Liver (tissue), 8 donors: ENCODE measurements at regions not wholly inside any gene's neighbourhood (a gene's known extent, or its start where the extent isn't known, plus 50 kb on each side); places are given as distances from the start of the nearest gene placed in this dataset.

Experiments
- DNase-seq: peaks from one replicate; pipeline ENCODE4 v3.0.0-alpha.2; 2017; ENCODE audit warnings: low spot score
- H3K27ac ChIP-seq, 2 donors: one replicate each; pipeline ENCODE4 v1.7.0; 2013; ENCODE audit warnings: inconsistent platforms in 2 of 2, low read length in 2 of 2, control low read depth in 1 of 2, low read depth in 1 of 2, mild to moderate bottlenecking in 1 of 2
- H3K27me3 ChIP-seq, 4 donors: one replicate each; pipeline versions ENCODE4 v1.6.1 to v1.7.0; 2013; ENCODE audit warnings: low read length in 3 of 4, inconsistent platforms in 1 of 4, mild to moderate bottlenecking in 1 of 4, moderate library complexity in 1 of 4; ENCODE audit not compliant: control insufficient read depth in 4 of 4, insufficient read depth in 4 of 4
- H3K36me3 ChIP-seq, 4 donors: one replicate each; pipeline versions ENCODE4 v1.6.1 to v1.7.0; 2013; ENCODE audit warnings: low read length in 3 of 4, mild to moderate bottlenecking in 3 of 4, low read depth in 1 of 4, moderate library complexity in 1 of 4; ENCODE audit not compliant: control insufficient read depth in 4 of 4, insufficient read depth in 3 of 4
- H3K4me1 ChIP-seq, 4 donors: one replicate each; pipeline versions ENCODE4 v1.6.1 to v1.7.0; 2013; ENCODE audit warnings: low read length in 3 of 4, mild to moderate bottlenecking in 3 of 4, moderate library complexity in 1 of 4; ENCODE audit not compliant: control insufficient read depth in 4 of 4, insufficient read depth in 4 of 4
- H3K4me3 ChIP-seq, 3 donors: one replicate each; pipeline versions ENCODE4 v1.6.1 to v1.7.0; 2013; ENCODE audit warnings: low read length in 3 of 3, control low read depth in 1 of 3, low read depth in 1 of 3, mild to moderate bottlenecking in 1 of 3
- H3K9ac ChIP-seq, 2 donors: one replicate each; pipeline ENCODE4 v1.7.0; 2013; ENCODE audit warnings: low read length in 2 of 2, mild to moderate bottlenecking in 2 of 2, moderate library complexity in 2 of 2, control low read depth in 1 of 2, low read depth in 1 of 2
- H3K9me3 ChIP-seq, 4 donors: one replicate each; pipeline versions ENCODE4 v1.6.1 to v1.7.0; 2013; ENCODE audit warnings: low read length in 3 of 4; ENCODE audit not compliant: control insufficient read depth in 4 of 4
- EGR1 ChIP-seq, 2 donors: IDR thresholded peaks; 2 replicates each; pipeline ENCODE4 v1.6.1; 2016 to 2018; ENCODE audit warnings: antibody characterized with exemption in 2 of 2, low read depth in 2 of 2
- FOXA2 ChIP-seq: IDR thresholded peaks from 2 replicates; pipeline ENCODE4 v1.6.1; 2016; ENCODE audit warnings: antibody characterized with exemption
- GABPA ChIP-seq, 2 donors: IDR thresholded peaks in 1 of 2; conservative IDR thresholded peaks in 1 of 2; 2 replicates each; pipeline ENCODE4 v1.6.1; 2016; ENCODE audit warnings: antibody characterized with exemption in 2 of 2, mild to moderate bottlenecking in 1 of 2, moderate library complexity in 1 of 2
- HNF4A ChIP-seq, 2 donors: conservative IDR thresholded peaks; 2 replicates each; pipeline ENCODE4 v1.6.1; 2016; ENCODE audit warnings: antibody characterized with exemption in 2 of 2, mild to moderate bottlenecking in 2 of 2
- HNF4G ChIP-seq: IDR thresholded peaks from 2 replicates; pipeline ENCODE4 v1.6.1; 2016; ENCODE audit warnings: antibody characterized with exemption
- JUND ChIP-seq, 2 donors: IDR thresholded peaks; 2 replicates each; pipeline ENCODE4 v1.6.1; 2016; ENCODE audit warnings: antibody characterized with exemption in 2 of 2
- NR2F2 ChIP-seq: IDR thresholded peaks from 2 replicates; pipeline ENCODE4 v1.6.1; 2016; ENCODE audit warnings: antibody characterized with exemption
- RXRA ChIP-seq, 2 donors: IDR thresholded peaks; 2 replicates each; pipeline ENCODE4 v1.6.1; 2017 to 2018; ENCODE audit warnings: antibody characterized with exemption in 2 of 2, mild to moderate bottlenecking in 1 of 2
- SP1 ChIP-seq: IDR thresholded peaks from 2 replicates; pipeline ENCODE4 v1.6.1; 2018; ENCODE audit warnings: antibody characterized with exemption, mild to moderate bottlenecking
- TAF1 ChIP-seq: conservative IDR thresholded peaks from 2 replicates; pipeline ENCODE4 v1.6.1; 2016; ENCODE audit warnings: antibody characterized with exemption, mild to moderate bottlenecking
- YY1 ChIP-seq: IDR thresholded peaks from 2 replicates; pipeline ENCODE4 v1.6.1; 2016; ENCODE audit warnings: antibody characterized with exemption, mild to moderate bottlenecking
- WGBS: extraction: QIAGEN DNeasy Blood & Tissue Kit; methylation state at CpG from one replicate; pipeline ENCODE4 v1.1.7; 2013; 5-methylcytosine and 5-hydroxymethylcytosine counted together
- TF ChIP-seq, protein P1 (sequence below): fragments of 150-350 bp; IDR thresholded peaks from 2 replicates; pipeline ENCODE4 v1.5.1; 2017; ENCODE audit warnings: improper control_type of control experiment, low read depth, low read length; ENCODE audit not compliant: missing input control
- TF ChIP-seq, protein P2 (sequence below): IDR thresholded peaks from 2 replicates; pipeline ENCODE4 v1.6.1; 2016; ENCODE audit warnings: antibody characterized with exemption
- TF ChIP-seq, protein P3 (sequence below): IDR thresholded peaks from 2 replicates; pipeline ENCODE4 v1.6.1; 2016; ENCODE audit warnings: antibody characterized with exemption
- TF ChIP-seq, protein P4 (sequence below): IDR thresholded peaks from 2 replicates; pipeline ENCODE4 v1.6.1; 2016; ENCODE audit warnings: antibody characterized with exemption, mild to moderate bottlenecking
- TF ChIP-seq, protein P5 (sequence below): IDR thresholded peaks from 2 replicates; pipeline ENCODE4 v1.6.1; 2016; ENCODE audit warnings: antibody characterized with exemption
- donor health status: healthy.
- donor health status: healthy.
- donor health status: healthy.
- donor health status: healthy.
- donor health status: healthy.

DNA sequence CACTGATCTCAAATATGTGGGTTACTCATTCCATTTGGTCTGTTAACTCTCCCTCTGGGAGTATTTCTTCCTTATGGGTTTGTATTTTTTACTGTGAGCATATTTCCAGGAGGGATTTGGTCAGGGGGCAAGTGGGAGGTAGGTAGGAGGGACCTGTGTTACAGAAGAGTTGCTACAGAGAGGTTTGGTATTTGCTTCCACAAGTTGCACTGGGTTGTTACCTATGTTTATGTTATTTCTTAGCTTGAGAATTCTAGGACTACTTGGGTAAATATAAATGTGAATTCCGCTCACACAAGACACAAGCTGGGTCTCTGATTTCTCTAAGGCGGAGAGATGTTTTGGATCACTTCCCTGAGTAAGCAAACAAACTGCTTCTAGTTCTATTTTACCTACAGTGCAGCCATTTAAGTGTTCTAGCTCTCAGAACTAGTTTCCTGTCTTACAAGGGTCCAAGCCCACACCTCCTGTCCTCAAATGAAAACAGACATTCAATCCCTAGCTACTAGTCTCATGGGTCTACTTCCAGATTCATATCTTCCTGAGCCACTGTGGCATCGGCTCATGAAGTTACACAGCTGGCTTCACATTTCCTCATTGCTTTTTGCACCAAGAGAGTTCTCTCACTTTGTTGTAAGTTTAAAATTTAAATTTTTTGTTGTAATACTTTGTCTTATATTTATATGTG, 75.4 kb upstream of the PPP1R3C start:
- 61% methylated on average over 3 of the region's 3 CpGs for WGBS
- H3K36me3 ChIP-seq = no peaks in the 10 kb centered on the region
- DNase-seq = no peak

DNA sequence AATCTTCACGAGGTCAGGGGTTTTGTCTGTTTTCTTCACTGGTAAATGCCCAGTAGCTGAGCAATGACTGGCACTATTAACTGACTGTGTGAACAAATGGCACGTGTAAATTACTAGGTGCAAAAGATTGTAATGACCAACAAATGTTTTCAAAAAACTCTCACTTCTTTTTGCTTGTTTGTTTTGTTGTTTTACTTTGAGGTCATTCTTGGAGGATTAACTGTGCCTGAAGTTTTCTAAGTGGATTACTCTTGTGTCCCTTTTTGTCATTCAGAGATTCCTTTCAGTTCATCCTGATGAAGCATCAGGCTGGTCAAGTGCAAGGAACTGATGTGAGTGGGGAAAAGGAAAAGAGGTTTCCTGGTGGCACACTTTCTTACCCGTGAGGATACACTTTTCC, 74.4 kb upstream of the PPP1R3C start:
- Histone ChIP-seq H3K36me3 (no peaks in the 10 kb centered on the region), H3K27ac (peak overlapping the region; percentile 36 to 54), H3K9me3 (no peaks in the 10 kb centered on the region)

More for the DNA sequence above, 75.4 kb upstream of the PPP1R3C start:
- Histone ChIP-seq H3K4me1 (peaks cover 14 to 74% (median 47%) of the 10 kb centered on the region in 4 donors), H3K9me3 (no peaks in the 10 kb centered on the region), H3K27ac (peak overlapping the region; percentile 35 to 49), H3K27me3 (no peaks in the 10 kb centered on the region), H3K9ac (no peak overlapping the region), H3K4me3 (no peak overlapping the region)
- TF ChIP-seq, protein P1, sequence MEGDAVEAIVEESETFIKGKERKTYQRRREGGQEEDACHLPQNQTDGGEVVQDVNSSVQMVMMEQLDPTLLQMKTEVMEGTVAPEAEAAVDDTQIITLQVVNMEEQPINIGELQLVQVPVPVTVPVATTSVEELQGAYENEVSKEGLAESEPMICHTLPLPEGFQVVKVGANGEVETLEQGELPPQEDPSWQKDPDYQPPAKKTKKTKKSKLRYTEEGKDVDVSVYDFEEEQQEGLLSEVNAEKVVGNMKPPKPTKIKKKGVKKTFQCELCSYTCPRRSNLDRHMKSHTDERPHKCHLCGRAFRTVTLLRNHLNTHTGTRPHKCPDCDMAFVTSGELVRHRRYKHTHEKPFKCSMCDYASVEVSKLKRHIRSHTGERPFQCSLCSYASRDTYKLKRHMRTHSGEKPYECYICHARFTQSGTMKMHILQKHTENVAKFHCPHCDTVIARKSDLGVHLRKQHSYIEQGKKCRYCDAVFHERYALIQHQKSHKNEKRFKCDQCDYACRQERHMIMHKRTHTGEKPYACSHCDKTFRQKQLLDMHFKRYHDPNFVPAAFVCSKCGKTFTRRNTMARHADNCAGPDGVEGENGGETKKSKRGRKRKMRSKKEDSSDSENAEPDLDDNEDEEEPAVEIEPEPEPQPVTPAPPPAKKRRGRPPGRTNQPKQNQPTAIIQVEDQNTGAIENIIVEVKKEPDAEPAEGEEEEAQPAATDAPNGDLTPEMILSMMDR = no peak
- TF ChIP-seq, protein P2, sequence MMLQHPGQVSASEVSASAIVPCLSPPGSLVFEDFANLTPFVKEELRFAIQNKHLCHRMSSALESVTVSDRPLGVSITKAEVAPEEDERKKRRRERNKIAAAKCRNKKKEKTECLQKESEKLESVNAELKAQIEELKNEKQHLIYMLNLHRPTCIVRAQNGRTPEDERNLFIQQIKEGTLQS = no peak
- TF ChIP-seq EGR1 (IDR thresholded peaks at IDR 0.05; ENCODE audit: low read depth in 2 of 2) (no peak), GABPA (IDR thresholded peaks at IDR 0.05 in 1 of 2, conservative IDR thresholded peaks at IDR 0.05 in 1 of 2) (no peak), HNF4G (no peak), HNF4A (conservative IDR thresholded peaks at IDR 0.05) (no peak)

More for the DNA sequence above, 74.4 kb upstream of the PPP1R3C start:
- DNase-seq = no peak
- WGBS = 36% methylated on average over 3 of the region's 3 CpGs
- Histone ChIP-seq H3K9ac (no peak overlapping the region), H3K4me1 (peaks cover 14 to 71% (median 40%) of the 10 kb centered on the region in 4 donors), H3K27me3 (no peaks in the 10 kb centered on the region), H3K4me3 (no peak overlapping the region)
- no peak for TF ChIP-seq SP1
- TF ChIP-seq, protein P3, sequence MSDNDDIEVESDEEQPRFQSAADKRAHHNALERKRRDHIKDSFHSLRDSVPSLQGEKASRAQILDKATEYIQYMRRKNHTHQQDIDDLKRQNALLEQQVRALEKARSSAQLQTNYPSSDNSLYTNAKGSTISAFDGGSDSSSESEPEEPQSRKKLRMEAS = no peak
- TF ChIP-seq HNF4A (conservative IDR thresholded peaks at IDR 0.05) = no peak
- no peak for TF ChIP-seq HNF4G
- TF ChIP-seq, protein P4, sequence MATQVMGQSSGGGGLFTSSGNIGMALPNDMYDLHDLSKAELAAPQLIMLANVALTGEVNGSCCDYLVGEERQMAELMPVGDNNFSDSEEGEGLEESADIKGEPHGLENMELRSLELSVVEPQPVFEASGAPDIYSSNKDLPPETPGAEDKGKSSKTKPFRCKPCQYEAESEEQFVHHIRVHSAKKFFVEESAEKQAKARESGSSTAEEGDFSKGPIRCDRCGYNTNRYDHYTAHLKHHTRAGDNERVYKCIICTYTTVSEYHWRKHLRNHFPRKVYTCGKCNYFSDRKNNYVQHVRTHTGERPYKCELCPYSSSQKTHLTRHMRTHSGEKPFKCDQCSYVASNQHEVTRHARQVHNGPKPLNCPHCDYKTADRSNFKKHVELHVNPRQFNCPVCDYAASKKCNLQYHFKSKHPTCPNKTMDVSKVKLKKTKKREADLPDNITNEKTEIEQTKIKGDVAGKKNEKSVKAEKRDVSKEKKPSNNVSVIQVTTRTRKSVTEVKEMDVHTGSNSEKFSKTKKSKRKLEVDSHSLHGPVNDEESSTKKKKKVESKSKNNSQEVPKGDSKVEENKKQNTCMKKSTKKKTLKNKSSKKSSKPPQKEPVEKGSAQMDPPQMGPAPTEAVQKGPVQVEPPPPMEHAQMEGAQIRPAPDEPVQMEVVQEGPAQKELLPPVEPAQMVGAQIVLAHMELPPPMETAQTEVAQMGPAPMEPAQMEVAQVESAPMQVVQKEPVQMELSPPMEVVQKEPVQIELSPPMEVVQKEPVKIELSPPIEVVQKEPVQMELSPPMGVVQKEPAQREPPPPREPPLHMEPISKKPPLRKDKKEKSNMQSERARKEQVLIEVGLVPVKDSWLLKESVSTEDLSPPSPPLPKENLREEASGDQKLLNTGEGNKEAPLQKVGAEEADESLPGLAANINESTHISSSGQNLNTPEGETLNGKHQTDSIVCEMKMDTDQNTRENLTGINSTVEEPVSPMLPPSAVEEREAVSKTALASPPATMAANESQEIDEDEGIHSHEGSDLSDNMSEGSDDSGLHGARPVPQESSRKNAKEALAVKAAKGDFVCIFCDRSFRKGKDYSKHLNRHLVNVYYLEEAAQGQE = no peak
- TF ChIP-seq YY1 = no peak
- TF ChIP-seq, protein P2 = no peak
- no peak for TF ChIP-seq FOXA2
- TF ChIP-seq, protein P1 = no peak
- no peak for TF ChIP-seq RXRA (IDR thresholded peaks at IDR 0.05)
- no peak for TF ChIP-seq JUND (IDR thresholded peaks at IDR 0.05)
- TF ChIP-seq, protein P5, sequence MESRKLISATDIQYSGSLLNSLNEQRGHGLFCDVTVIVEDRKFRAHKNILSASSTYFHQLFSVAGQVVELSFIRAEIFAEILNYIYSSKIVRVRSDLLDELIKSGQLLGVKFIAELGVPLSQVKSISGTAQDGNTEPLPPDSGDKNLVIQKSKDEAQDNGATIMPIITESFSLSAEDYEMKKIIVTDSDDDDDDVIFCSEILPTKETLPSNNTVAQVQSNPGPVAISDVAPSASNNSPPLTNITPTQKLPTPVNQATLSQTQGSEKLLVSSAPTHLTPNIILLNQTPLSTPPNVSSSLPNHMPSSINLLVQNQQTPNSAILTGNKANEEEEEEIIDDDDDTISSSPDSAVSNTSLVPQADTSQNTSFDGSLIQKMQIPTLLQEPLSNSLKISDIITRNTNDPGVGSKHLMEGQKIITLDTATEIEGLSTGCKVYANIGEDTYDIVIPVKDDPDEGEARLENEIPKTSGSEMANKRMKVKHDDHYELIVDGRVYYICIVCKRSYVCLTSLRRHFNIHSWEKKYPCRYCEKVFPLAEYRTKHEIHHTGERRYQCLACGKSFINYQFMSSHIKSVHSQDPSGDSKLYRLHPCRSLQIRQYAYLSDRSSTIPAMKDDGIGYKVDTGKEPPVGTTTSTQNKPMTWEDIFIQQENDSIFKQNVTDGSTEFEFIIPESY = no peak
- no peak for TF ChIP-seq TAF1
- TF ChIP-seq GABPA (IDR thresholded peaks at IDR 0.05 in 1 of 2, conservative IDR thresholded peaks at IDR 0.05 in 1 of 2) = no peak
- no peak for TF ChIP-seq NR2F2
- no peak for TF ChIP-seq EGR1 (IDR thresholded peaks at IDR 0.05; ENCODE audit: low read depth in 2 of 2)
